Tibial nerve (tissue), 4 donors: ENCODE measurements at regions not wholly inside any gene's neighbourhood (a gene's known extent, or its start where the extent isn't known, plus 50 kb on each side); places are given as distances from the start of the nearest gene placed in this dataset.
"Not testable (repeated sequence)": the region's sequence is repeated elsewhere in the genome, so short reads cannot be mapped to it uniquely, and the experiment has no call there.

Source experiments
- DNase-seq, 2 donors: peaks; one replicate each; pipeline ENCODE4 v3.0.0-alpha.2; 2019; ENCODE audit warnings: low spot score in 2 of 2
- H3K27ac ChIP-seq, 4 donors: fragments of 200-600 bp; sonication (generic) in 3 of 4; one replicate each; pipeline ENCODE4 v1.5.1; 2017 to 2019; ENCODE audit warnings: mild to moderate bottlenecking in 1 of 4
- H3K27me3 ChIP-seq, 2 donors: fragments of 200-600 bp; sonication (generic) in 1 of 2; one replicate each; pipeline versions ENCODE4 v1.5.1 to v1.6.0; 2017 to 2019
- H3K36me3 ChIP-seq, 3 donors: fragments of 200-600 bp; sonication (generic); one replicate each; pipeline ENCODE4 v1.5.1; 2018 to 2019
- H3K4me1 ChIP-seq, 4 donors: fragments of 200-600 bp; sonication (generic) in 3 of 4; one replicate each; pipeline ENCODE4 v1.5.1; 2017 to 2019
- H3K4me3 ChIP-seq, 4 donors: fragments of 200-600 bp; sonication (generic) in 3 of 4; one replicate each; pipeline ENCODE4 v1.5.1; 2017 to 2019; ENCODE audit warnings: mild to moderate bottlenecking in 1 of 4, moderate library complexity in 1 of 4
- H3K9me3 ChIP-seq, 4 donors: fragments of 200-600 bp; sonication (generic) in 3 of 4; one replicate each; pipeline ENCODE4 v1.5.1; 2017 to 2019
- EP300 ChIP-seq, 2 donors: sonication (generic); formaldehyde crosslinking; IDR thresholded peaks; one replicate each; pipeline ENCODE4 v1.6.1; 2017; ENCODE audit warnings: antibody characterized with exemption in 2 of 2, mild to moderate bottlenecking in 1 of 2
- POLR2A ChIP-seq, 2 donors: fragments of 450-650 bp; IDR thresholded peaks; one replicate each; pipeline ENCODE4 v1.6.1; 2017; ENCODE audit warnings: antibody characterized with exemption in 2 of 2, mild to moderate bottlenecking in 2 of 2, moderate library complexity in 2 of 2
- WGBS, 2 donors: methylation state at CpG; one replicate each; pipeline ENCODE4 v1.1.5; 2018; 5-methylcytosine and 5-hydroxymethylcytosine counted together
- TF ChIP-seq, protein P1 (sequence below), 5 experiments: fragments of 200-600 bp in 3 of 5; fragments of 450-650 bp in 2 of 5; sonication (generic) in 3 of 5; IDR thresholded peaks; one replicate each; pipeline ENCODE4 v1.5.1; 2016 to 2019; ENCODE audit warnings: antibody characterized with exemption in 5 of 5, mild to moderate bottlenecking in 3 of 5, moderate library complexity in 2 of 5

GRCh38 chr2:195574312-195574711, 82.7 kb upstream of the SLC39A10 start:
- DNase-seq, result no peak
- Histone ChIP-seq H3K9me3 (no peaks in the 10 kb centered on the region), H3K36me3 (no peaks in the 10 kb centered on the region), H3K27me3 (no peaks in the 10 kb centered on the region), H3K4me1 (peaks cover 0 to 6% (median 1%) of the 10 kb centered on the region in 4 donors), H3K4me3 (no peak overlapping the region), H3K27ac (no peak overlapping the region)
- 74 to 84% methylated on average over 3 of the region's 3 CpGs for WGBS, 2 donors
- TF ChIP-seq EP300 (IDR thresholded peaks at IDR 0.05), result peak in 1 of 2 donors; percentile 12
- TF ChIP-seq, protein P1, sequence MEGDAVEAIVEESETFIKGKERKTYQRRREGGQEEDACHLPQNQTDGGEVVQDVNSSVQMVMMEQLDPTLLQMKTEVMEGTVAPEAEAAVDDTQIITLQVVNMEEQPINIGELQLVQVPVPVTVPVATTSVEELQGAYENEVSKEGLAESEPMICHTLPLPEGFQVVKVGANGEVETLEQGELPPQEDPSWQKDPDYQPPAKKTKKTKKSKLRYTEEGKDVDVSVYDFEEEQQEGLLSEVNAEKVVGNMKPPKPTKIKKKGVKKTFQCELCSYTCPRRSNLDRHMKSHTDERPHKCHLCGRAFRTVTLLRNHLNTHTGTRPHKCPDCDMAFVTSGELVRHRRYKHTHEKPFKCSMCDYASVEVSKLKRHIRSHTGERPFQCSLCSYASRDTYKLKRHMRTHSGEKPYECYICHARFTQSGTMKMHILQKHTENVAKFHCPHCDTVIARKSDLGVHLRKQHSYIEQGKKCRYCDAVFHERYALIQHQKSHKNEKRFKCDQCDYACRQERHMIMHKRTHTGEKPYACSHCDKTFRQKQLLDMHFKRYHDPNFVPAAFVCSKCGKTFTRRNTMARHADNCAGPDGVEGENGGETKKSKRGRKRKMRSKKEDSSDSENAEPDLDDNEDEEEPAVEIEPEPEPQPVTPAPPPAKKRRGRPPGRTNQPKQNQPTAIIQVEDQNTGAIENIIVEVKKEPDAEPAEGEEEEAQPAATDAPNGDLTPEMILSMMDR (IDR thresholded peaks at IDR 0.05), result no peak
- no peak for TF ChIP-seq POLR2A (IDR thresholded peaks at IDR 0.05)

DNA sequence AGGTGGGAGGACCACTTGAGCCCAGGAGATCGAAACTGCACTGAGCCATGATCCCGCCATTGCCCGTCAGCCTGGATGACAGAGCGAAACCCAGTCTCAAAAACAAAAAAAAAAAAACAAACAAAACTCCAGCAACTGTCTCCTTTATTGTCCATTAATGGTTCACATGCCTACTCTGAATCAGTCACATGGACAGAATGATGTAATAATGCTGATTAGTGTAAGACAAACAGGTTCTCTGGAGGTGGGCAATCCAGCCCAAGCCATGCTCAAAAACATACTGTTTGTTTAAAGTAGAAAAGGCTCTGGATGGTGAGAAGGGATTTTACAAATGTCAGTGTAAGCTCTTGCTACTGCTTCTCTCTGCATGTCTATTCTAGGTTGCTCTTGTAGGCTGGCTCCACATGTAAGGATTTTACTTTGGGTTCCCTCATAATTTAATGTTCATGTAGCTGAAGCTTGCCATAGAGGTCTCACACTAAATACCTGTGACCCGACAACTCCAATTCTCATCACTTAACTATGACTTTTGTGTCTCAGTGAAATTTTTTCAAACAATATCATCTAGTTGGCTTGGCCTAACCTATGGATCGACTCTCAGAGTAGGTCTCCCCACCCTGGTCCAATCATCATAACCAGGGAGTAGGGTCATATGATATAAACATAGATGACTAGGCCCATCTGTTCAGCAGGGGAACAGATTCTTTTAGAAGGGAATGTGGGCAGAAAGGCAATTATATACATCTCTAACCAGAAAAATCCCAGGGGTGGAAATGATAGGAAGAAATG, 83.9 kb upstream of the SLC39A10 start:
- no peak for TF ChIP-seq POLR2A (IDR thresholded peaks at IDR 0.05)
- TF ChIP-seq, protein P1 (IDR thresholded peaks at IDR 0.05), result no peak
- TF ChIP-seq EP300 (IDR thresholded peaks at IDR 0.05), result no peak
- Histone ChIP-seq H3K27ac (no peak overlapping the region), H3K9me3 (no peaks in the 10 kb centered on the region), H3K36me3 (no peaks in the 10 kb centered on the region), H3K4me1 (peaks cover 0 to 6% (median 1%) of the 10 kb centered on the region in 4 donors), H3K4me3 (no peak overlapping the region), H3K27me3 (no peaks in the 10 kb centered on the region)
- WGBS, 2 donors, result 97 to 98% methylated on average over 6 of the region's 6 CpGs
- no peak for DNase-seq

DNA sequence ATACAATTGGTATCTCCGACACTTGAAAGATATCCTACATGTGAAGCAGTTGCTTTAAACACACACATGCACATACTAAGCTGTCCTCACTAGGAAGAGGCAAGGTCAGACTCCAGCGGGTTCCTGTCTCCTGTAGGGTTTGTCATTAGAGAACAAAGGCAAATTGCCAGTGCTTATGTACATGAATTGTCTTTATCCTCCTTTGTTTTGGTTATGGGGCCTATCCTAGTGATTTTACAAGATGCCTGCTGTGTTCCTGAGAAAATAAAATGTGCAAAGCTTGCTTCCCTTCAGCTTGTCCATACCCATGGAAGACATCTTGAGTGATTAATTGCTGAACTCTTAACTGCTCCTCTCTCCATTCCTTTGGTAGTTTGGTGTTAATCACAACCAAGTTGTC, 86.7 kb upstream of the SLC39A10 start:
- TF ChIP-seq POLR2A (IDR thresholded peaks at IDR 0.05), result no peak
- TF ChIP-seq EP300 (IDR thresholded peaks at IDR 0.05), result no peak
- TF ChIP-seq, protein P1 (IDR thresholded peaks at IDR 0.05), result no peak
- Histone ChIP-seq H3K9me3 (no peaks in the 10 kb centered on the region), H3K27me3 (no peaks in the 10 kb centered on the region), H3K27ac (no peak overlapping the region), H3K4me1 (no peaks in the 10 kb centered on the region), H3K4me3 (no peak overlapping the region), H3K36me3 (no peaks in the 10 kb centered on the region)
- 60 to 74% methylated on average over 2 of the region's 2 CpGs for WGBS, 2 donors
- no peak for DNase-seq

DNA sequence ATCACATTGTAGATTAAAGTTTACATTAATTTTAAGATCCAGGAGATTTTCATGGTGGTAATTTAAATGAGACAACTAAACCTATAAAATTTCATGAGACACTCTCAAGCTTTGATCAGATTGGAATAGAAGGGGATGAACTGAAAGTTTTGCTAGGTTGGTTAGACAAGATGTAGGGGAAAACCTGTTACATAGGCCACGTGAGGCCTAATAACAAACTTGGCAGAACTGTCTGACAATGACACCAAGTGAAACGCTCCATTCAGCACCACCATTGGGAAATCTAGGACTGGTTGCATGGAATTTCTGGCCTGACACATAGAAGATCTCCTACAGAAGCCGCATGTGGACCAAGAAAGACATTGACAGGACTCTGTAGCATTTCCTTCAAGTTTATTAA, 87.8 kb upstream of the SLC39A10 start:
- DNase-seq, result no peak
- Histone ChIP-seq H3K36me3 (no peaks in the 10 kb centered on the region), H3K27ac (no peak overlapping the region), H3K9me3 (no peaks in the 10 kb centered on the region), H3K4me3 (no peak overlapping the region), H3K4me1 (no peaks in the 10 kb centered on the region), H3K27me3 (no peaks in the 10 kb centered on the region)
- no peak for TF ChIP-seq POLR2A (IDR thresholded peaks at IDR 0.05)
- TF ChIP-seq, protein P1 (IDR thresholded peaks at IDR 0.05), result no peak
- no peak for TF ChIP-seq EP300 (IDR thresholded peaks at IDR 0.05)
- WGBS, 2 donors, result 81 to 94% methylated on average over 3 of the region's 3 CpGs

DNA sequence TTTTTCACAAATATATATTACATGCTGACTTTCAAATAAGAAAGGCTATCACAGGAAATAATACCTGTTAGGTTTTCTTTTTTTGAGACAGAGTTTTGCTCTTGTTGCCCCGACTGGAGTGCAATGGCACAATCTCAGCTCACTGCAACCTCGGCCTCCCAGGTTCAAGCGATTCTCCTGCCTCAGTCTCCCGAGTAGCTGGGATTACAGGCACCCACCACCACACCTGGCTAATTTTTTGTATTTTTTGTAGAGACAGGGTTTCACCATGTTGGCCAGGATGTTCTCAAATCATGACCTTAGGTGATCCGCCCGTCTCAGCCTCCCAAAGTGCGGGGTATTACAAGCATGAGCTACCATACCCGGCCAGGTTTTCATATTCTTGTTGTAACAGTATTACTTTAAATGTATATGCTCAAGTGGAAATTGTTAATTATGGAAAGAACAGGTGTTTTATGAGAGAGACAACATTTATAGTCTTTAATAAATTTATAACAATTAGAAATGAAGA, 92.3 kb upstream of the SLC39A10 start:
- not testable (repeated sequence) for H3K36me3 ChIP-seq

More for the DNA sequence above, 92.3 kb upstream of the SLC39A10 start:
- not testable (repeated sequence) for H3K27ac ChIP-seq, DNase-seq, H3K27me3 ChIP-seq, H3K4me3 ChIP-seq, H3K4me1 ChIP-seq, H3K9me3 ChIP-seq
- 91 to 92% methylated on average over 8 of the region's 8 CpGs for whole genome bisulfite sequencing, 2 donors
